B cell (primary cell): ENCODE measurements at regions not wholly inside any gene's neighbourhood (a gene's known extent, or its start where the extent isn't known, plus 50 kb on each side); places are given as distances from the start of the nearest gene placed in this dataset.

Experiments used
- CTCF ChIP-seq: fragments of 200-600 bp; IDR thresholded peaks from one replicate; pipeline ENCODE4 v1.8.0; 2022; ENCODE audit warnings: antibody characterized with exemption, mild to moderate bottlenecking
- EZH2 ChIP-seq: IDR thresholded peaks from 2 replicates; pipeline ENCODE4 v1.6.1; 2012; ENCODE audit warnings: borderline replicate concordance, low read depth, mild to moderate bottlenecking, moderate library complexity, low read length; ENCODE audit not compliant: insufficient read depth, poor library complexity, severe bottlenecking

- no peak for TF ChIP-seq CTCF
- no peak for TF ChIP-seq EZH2
Observed at GRCh38 chr14:66076176-66076575, 410.0 kb upstream of the CCDC196 start.
